Chondrocyte (in vitro differentiated cells): ENCODE measurements at regions not wholly inside any gene's neighbourhood (a gene's known extent, or its start where the extent isn't known, plus 50 kb on each side); places are given as distances from the start of the nearest gene placed in this dataset.

Source experiments
- DNase-seq: peaks from one replicate; pipeline ENCODE4 v3.0.0; 2021; ENCODE audit warnings: mixed read lengths, low spot score
- H3K27ac Mint-ChIP-seq: one replicate; pipeline ENCODE4 v1.8.0; 2021; ENCODE audit warnings: mild to moderate bottlenecking, moderate library complexity, mixed read lengths; ENCODE audit not compliant: unreplicated experiment
- H3K27me3 Mint-ChIP-seq: 2 replicates; pipeline ENCODE4 v1.8.0; 2021; ENCODE audit warnings: low read depth, mixed read lengths
- H3K36me3 Mint-ChIP-seq: 2 replicates; pipeline ENCODE4 v1.8.0; 2021; ENCODE audit warnings: low read depth, mixed read lengths
- H3K4me1 Mint-ChIP-seq: 2 replicates; pipeline ENCODE4 v1.8.0; 2021; ENCODE audit warnings: low read depth, mild to moderate bottlenecking, mixed read lengths
- H3K4me3 Mint-ChIP-seq: one replicate; pipeline ENCODE4 v1.8.0; 2021; ENCODE audit warnings: mild to moderate bottlenecking, moderate library complexity, mixed read lengths; ENCODE audit not compliant: unreplicated experiment
- H3K9me3 Mint-ChIP-seq: 2 replicates; pipeline ENCODE4 v1.8.0; 2021; ENCODE audit warnings: low read depth, mixed read lengths
- CTCF ChIP-seq: fragments of 200-600 bp; sonication (generic); IDR thresholded peaks from 2 replicates; pipeline ENCODE4 v1.5.0; 2021; ENCODE audit warnings: antibody characterized with exemption, mild to moderate bottlenecking, moderate library complexity

DNA sequence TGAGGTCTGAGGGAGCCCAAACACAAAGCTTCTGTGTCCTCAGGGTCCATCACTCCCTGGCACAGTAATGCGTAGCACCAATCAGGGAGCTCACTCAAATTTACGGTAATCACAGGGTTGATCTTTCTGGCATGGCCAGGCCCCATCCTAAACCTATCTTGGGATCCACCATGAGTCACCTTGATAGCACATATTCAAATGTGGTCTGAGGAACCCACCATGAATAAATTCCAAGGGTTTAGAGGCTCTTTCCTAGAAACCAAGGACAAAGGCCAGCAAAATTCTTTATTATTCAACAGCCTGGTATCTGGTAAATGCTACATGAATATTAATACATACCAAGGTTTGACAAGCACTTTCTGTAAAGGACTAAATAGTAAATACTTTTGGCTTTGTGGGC, 254.5 kb downstream of the TLR4 start:
- H3K36me3 Mint-ChIP-seq, result no peaks in the 10 kb centered on the region
- H3K9me3 Mint-ChIP-seq, result no peaks in the 10 kb centered on the region
- no peak for DNase-seq
- H3K27me3 Mint-ChIP-seq, result peaks cover 16% of the 10 kb centered on the region
- no peak overlapping the region for H3K4me3 Mint-ChIP-seq
- H3K27ac Mint-ChIP-seq, result no peak overlapping the region
- H3K4me1 Mint-ChIP-seq, result no peaks in the 10 kb centered on the region
- TF ChIP-seq CTCF, result no peak

DNA sequence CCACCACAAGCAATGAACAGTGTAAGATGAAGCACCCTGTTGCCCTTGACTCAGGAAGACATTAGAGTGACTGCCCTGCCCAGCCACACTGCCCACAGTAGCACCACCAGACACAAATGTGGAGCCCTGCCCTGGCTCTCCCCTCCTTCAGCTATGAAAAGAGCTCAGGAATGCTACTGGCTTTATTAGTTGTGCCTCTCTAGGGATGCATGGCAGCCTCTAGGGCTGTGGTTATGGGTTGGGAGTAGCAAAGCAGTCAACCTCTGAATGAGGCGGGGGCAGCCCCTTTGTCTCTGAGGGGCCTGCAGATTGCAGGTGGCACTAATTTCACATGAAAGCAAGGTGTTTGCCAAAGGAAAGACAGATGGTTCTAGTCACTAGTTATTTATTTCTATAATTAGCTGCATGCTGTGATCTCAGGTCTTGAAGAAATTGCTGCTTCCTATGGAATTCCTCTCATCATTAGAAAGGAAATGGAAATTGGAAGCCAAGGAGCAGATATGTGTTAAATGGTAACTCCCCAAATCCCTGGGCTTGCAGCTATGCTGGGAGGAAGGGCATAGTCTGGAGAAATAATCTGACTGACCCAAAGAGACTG, 259.4 kb downstream of the TLR4 start:
- peaks cover 10% of the 10 kb centered on the region for H3K27me3 Mint-ChIP-seq
- H3K9me3 Mint-ChIP-seq, result no peaks in the 10 kb centered on the region
- no peak for DNase-seq
- no peaks in the 10 kb centered on the region for H3K4me1 Mint-ChIP-seq
- H3K36me3 Mint-ChIP-seq, result no peaks in the 10 kb centered on the region
- no peak for TF ChIP-seq CTCF
- no peak overlapping the region for H3K27ac Mint-ChIP-seq
- H3K4me3 Mint-ChIP-seq, result no peak overlapping the region

- no peaks in the 10 kb centered on the region for H3K36me3 Mint-ChIP-seq
- no peak for DNase-seq
- peaks cover 8% of the 10 kb centered on the region for H3K27me3 Mint-ChIP-seq
- no peaks in the 10 kb centered on the region for H3K4me1 Mint-ChIP-seq
- no peak for TF ChIP-seq CTCF
- no peak overlapping the region for H3K27ac Mint-ChIP-seq
- H3K4me3 Mint-ChIP-seq, result no peak overlapping the region
- no peaks in the 10 kb centered on the region for H3K9me3 Mint-ChIP-seq
Observed at GRCh38 chr9:117970276-117971050, 266.3 kb downstream of the TLR4 start.

- Mint-ChIP-seq H3K9me3 (no peaks in the 10 kb centered on the region), H3K4me1 (no peaks in the 10 kb centered on the region), H3K36me3 (no peaks in the 10 kb centered on the region), H3K4me3 (no peak overlapping the region), H3K27me3 (peaks cover 7% of the 10 kb centered on the region), H3K27ac (no peak overlapping the region)
- TF ChIP-seq CTCF, result no peak
- no peak for DNase-seq
Observed at GRCh38 chr9:117974108-117974507, 269.9 kb downstream of the TLR4 start.

GRCh38 chr9:117979914-117980313, 275.7 kb downstream of the TLR4 start:
- Mint-ChIP-seq H3K27ac (no peak overlapping the region), H3K36me3 (no peaks in the 10 kb centered on the region), H3K4me1 (no peaks in the 10 kb centered on the region), H3K4me3 (no peak overlapping the region), H3K27me3 (peaks cover 12% of the 10 kb centered on the region), H3K9me3 (no peaks in the 10 kb centered on the region)
- DNase-seq, result no peak
- no peak for TF ChIP-seq CTCF
